ENCODE measurements at regions not wholly inside any gene's neighbourhood (a gene's known extent, or its start where the extent isn't known, plus 50 kb on each side); places are given as distances from the start of the nearest gene placed in this dataset.

DNA sequence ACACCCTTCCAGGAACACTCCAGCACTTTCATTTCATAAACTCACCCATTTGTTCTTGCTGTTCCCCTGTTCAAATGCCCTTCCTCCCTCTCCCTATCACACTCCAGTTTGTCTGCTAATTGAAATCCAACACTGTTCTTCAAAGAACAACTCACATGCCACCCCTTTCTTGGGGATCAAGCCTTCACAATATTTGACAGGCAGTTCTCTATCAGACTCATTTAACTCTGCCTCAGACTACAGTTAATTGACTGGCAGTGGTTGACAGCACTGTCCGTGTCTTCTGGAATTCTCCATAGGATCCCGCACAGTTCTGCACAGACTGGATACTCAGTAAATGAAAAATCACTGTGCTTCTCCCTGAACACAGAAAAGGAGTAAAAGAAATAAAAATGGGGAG lies 87.8 kb downstream of the PMP22 start:
- TF ChIP-seq, protein P1, sequence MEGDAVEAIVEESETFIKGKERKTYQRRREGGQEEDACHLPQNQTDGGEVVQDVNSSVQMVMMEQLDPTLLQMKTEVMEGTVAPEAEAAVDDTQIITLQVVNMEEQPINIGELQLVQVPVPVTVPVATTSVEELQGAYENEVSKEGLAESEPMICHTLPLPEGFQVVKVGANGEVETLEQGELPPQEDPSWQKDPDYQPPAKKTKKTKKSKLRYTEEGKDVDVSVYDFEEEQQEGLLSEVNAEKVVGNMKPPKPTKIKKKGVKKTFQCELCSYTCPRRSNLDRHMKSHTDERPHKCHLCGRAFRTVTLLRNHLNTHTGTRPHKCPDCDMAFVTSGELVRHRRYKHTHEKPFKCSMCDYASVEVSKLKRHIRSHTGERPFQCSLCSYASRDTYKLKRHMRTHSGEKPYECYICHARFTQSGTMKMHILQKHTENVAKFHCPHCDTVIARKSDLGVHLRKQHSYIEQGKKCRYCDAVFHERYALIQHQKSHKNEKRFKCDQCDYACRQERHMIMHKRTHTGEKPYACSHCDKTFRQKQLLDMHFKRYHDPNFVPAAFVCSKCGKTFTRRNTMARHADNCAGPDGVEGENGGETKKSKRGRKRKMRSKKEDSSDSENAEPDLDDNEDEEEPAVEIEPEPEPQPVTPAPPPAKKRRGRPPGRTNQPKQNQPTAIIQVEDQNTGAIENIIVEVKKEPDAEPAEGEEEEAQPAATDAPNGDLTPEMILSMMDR (IDR thresholded peaks at IDR 0.05), result no peak
- no peak for TF ChIP-seq POLR2A (IDR thresholded peaks at IDR 0.05)

Data from Peyer's patch (tissue), 4 donors.